Calu3 (cell line): ENCODE measurements at regions not wholly inside any gene's neighbourhood (a gene's known extent, or its start where the extent isn't known, plus 50 kb on each side); places are given as distances from the start of the nearest gene placed in this dataset.

Source experiments
- BruUV-seq: library from RNA; stranded (reverse); fragments of 400-500 nt; replicated peaks from 2 replicates; lab custom pipeline; 2021; lab: Mats Ljungman, UMichigan
- CTCF ChIA-PET: fragments of 300-600 bp; sonication (Branson Sonifier 250); formaldehyde crosslinking; loops from one replicate; lab custom pipeline; 2022; ENCODE audit warnings: antibody characterized with exemption; lab: Charles Lee
- DNase-seq: peaks from one replicate; pipeline ENCODE4 v3.0.0; 2022
- H3K27ac Mint-ChIP-seq: one replicate; pipeline ENCODE4 v1.8.0; 2022; ENCODE audit warnings: mixed read lengths; ENCODE audit not compliant: unreplicated experiment
- H3K27me3 Mint-ChIP-seq: one replicate; pipeline ENCODE4 v1.8.0; 2022; ENCODE audit warnings: mixed read lengths; ENCODE audit not compliant: unreplicated experiment
- H3K36me3 Mint-ChIP-seq: one replicate; pipeline ENCODE4 v1.8.0; 2022; ENCODE audit warnings: mild to moderate bottlenecking, moderate library complexity, mixed read lengths; ENCODE audit not compliant: insufficient read depth, unreplicated experiment
- H3K4me1 Mint-ChIP-seq: one replicate; pipeline ENCODE4 v1.8.0; 2022; ENCODE audit warnings: mild to moderate bottlenecking, low read depth, mixed read lengths; ENCODE audit not compliant: unreplicated experiment
- H3K4me3 Mint-ChIP-seq: one replicate; pipeline ENCODE4 v1.8.0; 2022; ENCODE audit warnings: mild to moderate bottlenecking, low read depth, moderate library complexity, mixed read lengths; ENCODE audit not compliant: unreplicated experiment
- H3K9me3 Mint-ChIP-seq: one replicate; pipeline ENCODE4 v1.8.0; 2022; ENCODE audit warnings: low read depth, mixed read lengths; ENCODE audit not compliant: unreplicated experiment
- CTCF ChIP-seq: fragments of 200-600 bp; IDR thresholded peaks from one replicate; pipeline ENCODE4 v1.8.0; 2022; ENCODE audit warnings: antibody characterized with exemption; ENCODE audit not compliant: unreplicated experiment
- intact Hi-C: fragments of 100-400 bp; cut with micrococcal nuclease; formaldehyde crosslinking; loops from one replicate; pipeline ENCODE4 v1.10.0; 2022; ENCODE audit not compliant: unreplicated experiment

GRCh38 chr6:112938650-112939049 lies 591.5 kb downstream of the RFPL4B start:
- Mint-ChIP-seq H3K36me3 (no peaks in the 10 kb centered on the region), H3K27ac (no peak overlapping the region), H3K4me3 (no peak overlapping the region), H3K27me3 (no peaks in the 10 kb centered on the region), H3K9me3 (no peaks in the 10 kb centered on the region), H3K4me1 (no peaks in the 10 kb centered on the region)
- DNase-seq: no peak
- TF ChIP-seq CTCF: no peak
- no TSS peak for BruUV-seq
- intact Hi-C loops: loop anchor here (10.0 kb wide), 1 partner anchor 1256 kb away; no protein-coding TSS in a partner anchor
- CTCF ChIA-PET: no interaction called here

GRCh38 chr6:112939563-112939962 lies 592.4 kb downstream of the RFPL4B start:
- CTCF ChIA-PET: no interaction called here
- Mint-ChIP-seq H3K4me3 (no peak overlapping the region), H3K4me1 (no peaks in the 10 kb centered on the region)

GRCh38 chr6:112941613-112942012 lies 594.5 kb downstream of the RFPL4B start:
- CTCF ChIA-PET: no interaction called here
- intact Hi-C loops: no loop called here
- Mint-ChIP-seq H3K4me1 (no peaks in the 10 kb centered on the region), H3K27me3 (no peaks in the 10 kb centered on the region), H3K9me3 (no peaks in the 10 kb centered on the region), H3K27ac (no peak overlapping the region), H3K4me3 (no peak overlapping the region), H3K36me3 (no peaks in the 10 kb centered on the region)
- BruUV-seq: no TSS peak
- TF ChIP-seq CTCF: no peak
- DNase-seq: no peak

More at GRCh38 chr6:112939563-112939962, 592.4 kb downstream of the RFPL4B start:
- intact Hi-C loops: loop anchor here (10.0 kb wide), 1 partner anchor 1255 kb away; no protein-coding TSS in a partner anchor
- Mint-ChIP-seq H3K9me3 (no peaks in the 10 kb centered on the region), H3K36me3 (no peaks in the 10 kb centered on the region), H3K27ac (no peak overlapping the region), H3K27me3 (no peaks in the 10 kb centered on the region)
- no TSS peak for BruUV-seq
- no peak for DNase-seq
- TF ChIP-seq CTCF: no peak

GRCh38 chr6:112946051-112946450 lies 598.9 kb downstream of the RFPL4B start:
- CTCF ChIA-PET: interaction anchor here (0.6 to 0.9 kb wide), 2 partner anchors 20 to 963 kb away, joined by 3 read pairs; no protein-coding TSS in a partner anchor
- H3K36me3 Mint-ChIP-seq: no peaks in the 10 kb centered on the region
- H3K27me3 Mint-ChIP-seq: no peaks in the 10 kb centered on the region
- no peak for DNase-seq
- intact Hi-C loops: no loop called here
- no peak overlapping the region for H3K4me3 Mint-ChIP-seq
- H3K4me1 Mint-ChIP-seq: no peaks in the 10 kb centered on the region
- no TSS peak for BruUV-seq
- H3K9me3 Mint-ChIP-seq: no peaks in the 10 kb centered on the region
- no peak for TF ChIP-seq CTCF
- no peak overlapping the region for H3K27ac Mint-ChIP-seq
